ENCODE measurements at regions not wholly inside any gene's neighbourhood (a gene's known extent, or its start where the extent isn't known, plus 50 kb on each side); places are given as distances from the start of the nearest gene placed in this dataset.

DNA sequence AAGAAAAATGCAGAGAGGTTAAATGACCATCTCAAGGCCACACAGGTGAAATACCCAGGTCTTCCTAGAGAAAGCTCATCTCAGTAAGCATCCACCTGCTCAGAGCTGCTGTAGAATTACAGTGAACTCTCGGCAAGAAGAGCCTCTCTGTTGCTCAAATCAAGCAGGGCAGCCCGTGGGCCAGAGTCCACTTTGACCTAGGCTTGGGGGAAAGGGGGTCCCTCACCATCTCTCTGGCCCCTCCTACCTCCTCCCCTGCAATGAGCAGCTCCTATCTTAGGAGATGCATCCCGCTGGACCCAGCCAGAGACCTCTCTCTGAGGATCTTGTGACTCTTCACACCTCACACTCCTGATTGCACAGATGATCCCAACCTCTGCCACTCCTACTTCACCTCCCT lies 364.7 kb downstream of the PTPRU start:
- no peaks in the 10 kb centered on the region for H3K79me2 ChIP-seq (ENCODE audit: insufficient read depth, low read length)
- no peaks in the 10 kb centered on the region for H3K9me3 ChIP-seq (ENCODE audit: control insufficient read depth in 1 of 2, insufficient read depth in 1 of 2, low read depth in 1 of 2, low read length in 2 of 2)
- H3K4me2 ChIP-seq (ENCODE audit: low read length) = no peak overlapping the region
- no peaks in the 10 kb centered on the region for H3K9me2 ChIP-seq (ENCODE audit: insufficient read depth)
- H4K20me1 ChIP-seq (ENCODE audit: insufficient read depth) = no peaks in the 10 kb centered on the region
- no TSS peak for BruUV-seq (replicated peaks)
- POLR2A ChIA-PET = no interaction called here
- TF ChIP-seq, protein P1, sequence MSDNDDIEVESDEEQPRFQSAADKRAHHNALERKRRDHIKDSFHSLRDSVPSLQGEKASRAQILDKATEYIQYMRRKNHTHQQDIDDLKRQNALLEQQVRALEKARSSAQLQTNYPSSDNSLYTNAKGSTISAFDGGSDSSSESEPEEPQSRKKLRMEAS (IDR thresholded peaks at IDR 0.05) = no peak
- TF ChIP-seq EZH2phosphoT487 (IDR thresholded peaks at IDR 0.05; ENCODE audit: borderline replicate concordance) (no peak), SP1 (IDR thresholded peaks at IDR 0.05; ENCODE audit: low read depth) (no peak), TCF7L2 (IDR thresholded peaks at IDR 0.05; ENCODE audit: borderline replicate concordance, extremely low read depth, insufficient read depth, insufficient read length) (no peak), YY1 (IDR thresholded peaks at IDR 0.05; ENCODE audit: extremely low read depth, insufficient replicate concordance, low read depth, low read length) (no peak), SRF (IDR thresholded peaks at IDR 0.05; ENCODE audit: low read depth) (no peak), SIN3A (IDR thresholded peaks at IDR 0.05; ENCODE audit: low read depth) (no peak), POLR2A (IDR thresholded peaks at IDR 0.05; ENCODE audit: borderline replicate concordance, extremely low read depth, insufficient read depth, insufficient read length) (no peak), ZNF274 (IDR thresholded peaks at IDR 0.05; ENCODE audit: low read depth, low read length) (no peak)
- TF ChIP-seq, protein P2, sequence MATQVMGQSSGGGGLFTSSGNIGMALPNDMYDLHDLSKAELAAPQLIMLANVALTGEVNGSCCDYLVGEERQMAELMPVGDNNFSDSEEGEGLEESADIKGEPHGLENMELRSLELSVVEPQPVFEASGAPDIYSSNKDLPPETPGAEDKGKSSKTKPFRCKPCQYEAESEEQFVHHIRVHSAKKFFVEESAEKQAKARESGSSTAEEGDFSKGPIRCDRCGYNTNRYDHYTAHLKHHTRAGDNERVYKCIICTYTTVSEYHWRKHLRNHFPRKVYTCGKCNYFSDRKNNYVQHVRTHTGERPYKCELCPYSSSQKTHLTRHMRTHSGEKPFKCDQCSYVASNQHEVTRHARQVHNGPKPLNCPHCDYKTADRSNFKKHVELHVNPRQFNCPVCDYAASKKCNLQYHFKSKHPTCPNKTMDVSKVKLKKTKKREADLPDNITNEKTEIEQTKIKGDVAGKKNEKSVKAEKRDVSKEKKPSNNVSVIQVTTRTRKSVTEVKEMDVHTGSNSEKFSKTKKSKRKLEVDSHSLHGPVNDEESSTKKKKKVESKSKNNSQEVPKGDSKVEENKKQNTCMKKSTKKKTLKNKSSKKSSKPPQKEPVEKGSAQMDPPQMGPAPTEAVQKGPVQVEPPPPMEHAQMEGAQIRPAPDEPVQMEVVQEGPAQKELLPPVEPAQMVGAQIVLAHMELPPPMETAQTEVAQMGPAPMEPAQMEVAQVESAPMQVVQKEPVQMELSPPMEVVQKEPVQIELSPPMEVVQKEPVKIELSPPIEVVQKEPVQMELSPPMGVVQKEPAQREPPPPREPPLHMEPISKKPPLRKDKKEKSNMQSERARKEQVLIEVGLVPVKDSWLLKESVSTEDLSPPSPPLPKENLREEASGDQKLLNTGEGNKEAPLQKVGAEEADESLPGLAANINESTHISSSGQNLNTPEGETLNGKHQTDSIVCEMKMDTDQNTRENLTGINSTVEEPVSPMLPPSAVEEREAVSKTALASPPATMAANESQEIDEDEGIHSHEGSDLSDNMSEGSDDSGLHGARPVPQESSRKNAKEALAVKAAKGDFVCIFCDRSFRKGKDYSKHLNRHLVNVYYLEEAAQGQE (IDR thresholded peaks at IDR 0.05; ENCODE audit: low read depth) = no peak
- no peak for ATAC-seq
- H3K4me1 ChIP-seq (ENCODE audit: control insufficient read depth in 1 of 2, insufficient read depth in 2 of 2, low read length in 2 of 2) = no peaks in the 10 kb centered on the region
- H3K36me3 ChIP-seq (ENCODE audit: control insufficient read depth in 1 of 2, insufficient read depth in 2 of 2, low read length in 2 of 2) = no peaks in the 10 kb centered on the region
- no peak overlapping the region for H3K27ac ChIP-seq (ENCODE audit: low read depth, low read length)
- RAD21 ChIA-PET (ENCODE audit: low non-redundant PET in 1 of 2, low total read pairs in 2 of 2, uncharacterized antibody in 2 of 2, unreplicated experiment in 2 of 2) = no interaction called here
- intact Hi-C loops (cut with micrococcal nuclease) = no loop called here
- no peak overlapping the region for H2AFZ ChIP-seq (ENCODE audit: low read depth, low read length, poor library complexity, severe bottlenecking)
- H3K27me3 ChIP-seq (ENCODE audit: insufficient read depth, low read length) = no peaks in the 10 kb centered on the region
- H3K9ac ChIP-seq (ENCODE audit: low read length) = no peak overlapping the region
- H3K4me3 ChIP-seq (replicated peaks in 1 of 2; ENCODE audit: low read depth in 1 of 2, low read length in 2 of 2) = no peak overlapping the region
- DNase-seq (ENCODE audit: low read depth, low spot score) = no peak
- CTCF ChIA-PET = no interaction called here

Measured in HCT116 (cell line).